ENCODE measurements at regions not wholly inside any gene's neighbourhood (a gene's known extent, or its start where the extent isn't known, plus 50 kb on each side); places are given as distances from the start of the nearest gene placed in this dataset.

DNA sequence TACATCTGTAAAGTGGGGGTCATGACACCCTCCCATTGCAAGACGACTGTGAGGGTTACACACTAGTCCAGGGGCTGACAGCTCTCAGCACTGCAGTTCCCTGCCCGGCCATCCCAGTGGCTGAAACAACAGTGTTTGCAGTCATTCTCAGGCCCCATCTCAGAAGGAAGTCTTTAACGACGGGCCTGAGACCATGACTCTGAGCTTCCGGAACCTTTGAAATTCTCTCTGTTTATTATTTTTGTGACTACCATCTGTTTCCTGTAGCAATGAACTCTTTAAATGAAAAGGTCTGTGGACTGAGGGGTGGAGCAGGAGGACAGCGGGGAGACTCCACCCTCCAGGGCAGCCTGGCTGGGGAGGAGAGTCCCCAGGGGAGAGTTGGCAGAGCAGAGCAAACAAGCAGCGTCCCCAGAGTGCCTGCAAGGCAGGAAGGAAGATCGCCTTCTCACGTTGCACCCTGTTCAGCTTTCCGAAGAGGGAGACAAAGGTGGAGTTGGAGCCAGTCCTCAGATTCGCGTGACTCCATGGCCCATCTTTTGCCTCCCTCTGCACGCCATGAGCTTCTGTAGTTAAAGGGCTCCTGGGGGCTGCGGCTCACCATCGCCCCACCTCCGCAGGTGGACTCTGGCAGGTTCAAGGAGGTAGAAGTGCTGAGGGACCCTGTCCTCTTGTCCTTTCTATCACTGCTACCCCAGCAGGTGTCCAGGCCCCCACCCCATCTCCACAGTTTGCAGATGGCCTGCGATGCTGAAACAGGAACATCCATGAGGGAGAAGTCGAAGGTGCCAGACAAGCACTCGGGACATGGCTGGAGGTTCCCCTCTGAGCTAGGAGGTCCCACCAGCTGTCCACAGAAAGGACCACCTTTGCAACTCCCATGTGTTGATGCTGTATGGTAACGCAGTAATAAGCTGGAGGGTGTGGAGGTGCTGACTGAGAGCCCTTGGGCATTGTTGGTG lies 525.8 kb upstream of the PROK2 start:
- DNase-seq (ENCODE audit: low read depth in 2 of 3, low spot score in 1 of 3), result no peak

- DNase-seq (ENCODE audit: low read depth in 2 of 3, low spot score in 1 of 3), result no peak
Observed at GRCh38 chr3:72309661-72310418, 524.9 kb upstream of the PROK2 start.

DNA sequence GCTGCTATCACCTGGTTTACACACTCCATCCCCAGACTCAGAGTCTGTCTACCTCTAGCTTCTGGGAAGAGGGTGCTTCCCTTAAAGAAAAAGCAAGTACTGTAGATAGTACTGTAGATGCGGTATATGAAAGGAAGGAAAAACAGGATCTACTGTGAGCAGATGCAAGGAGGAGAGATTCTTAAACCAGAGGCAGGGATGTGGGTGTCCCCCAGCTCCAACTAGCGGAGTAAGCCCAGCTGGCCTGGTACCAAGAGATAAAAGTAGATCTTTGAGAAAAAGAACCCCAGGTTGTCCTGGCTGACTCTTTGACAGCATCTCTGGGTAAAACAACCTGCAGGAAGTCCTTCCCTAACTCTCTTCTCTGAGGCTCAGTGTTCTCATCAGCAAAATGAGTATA lies 523.7 kb upstream of the PROK2 start:
- DNase-seq (ENCODE audit: low read depth in 2 of 3, low spot score in 1 of 3), result no peak

GRCh38 chr3:72307438-72308115 lies 522.6 kb upstream of the PROK2 start:
- DNase-seq (ENCODE audit: low read depth in 2 of 3, low spot score in 1 of 3), result no peak

DNA sequence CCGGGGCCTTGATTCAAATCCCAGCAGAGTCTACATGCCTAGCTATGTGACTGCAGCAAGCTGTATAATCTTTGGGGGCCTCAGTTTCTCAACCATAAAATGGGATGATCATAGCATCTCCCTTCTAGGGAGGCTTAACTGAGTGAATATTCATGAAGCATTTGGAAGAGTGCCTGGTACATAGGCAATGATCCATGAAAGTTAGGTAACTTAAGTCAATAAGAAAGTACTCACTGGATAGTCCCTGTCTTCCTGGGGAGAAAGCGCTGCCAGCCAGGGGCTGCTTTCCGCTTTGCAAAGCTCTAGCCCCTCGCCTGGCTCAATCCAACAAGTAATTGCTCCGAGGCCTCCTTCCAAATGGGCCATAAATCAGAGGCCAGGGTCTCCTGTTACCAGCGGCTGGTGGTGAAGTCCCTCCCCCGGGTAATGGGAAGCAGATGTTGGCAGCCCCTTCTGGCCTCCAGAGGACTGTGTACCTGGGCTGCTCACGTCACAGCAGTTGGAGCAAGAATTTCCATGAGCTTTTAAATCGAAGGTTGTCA lies 521.9 kb upstream of the PROK2 start:
- DNase-seq (ENCODE audit: low read depth in 2 of 3, low spot score in 1 of 3), result no peak

GRCh38 chr3:72303926-72304325 lies 519.0 kb upstream of the PROK2 start:
- no peak for DNase-seq (ENCODE audit: low read depth in 2 of 3, low spot score in 1 of 3)

GRCh38 chr3:72301779-72302178 lies 516.8 kb upstream of the PROK2 start:
- DNase-seq (ENCODE audit: low read depth in 2 of 3, low spot score in 1 of 3), result no peak

DNA sequence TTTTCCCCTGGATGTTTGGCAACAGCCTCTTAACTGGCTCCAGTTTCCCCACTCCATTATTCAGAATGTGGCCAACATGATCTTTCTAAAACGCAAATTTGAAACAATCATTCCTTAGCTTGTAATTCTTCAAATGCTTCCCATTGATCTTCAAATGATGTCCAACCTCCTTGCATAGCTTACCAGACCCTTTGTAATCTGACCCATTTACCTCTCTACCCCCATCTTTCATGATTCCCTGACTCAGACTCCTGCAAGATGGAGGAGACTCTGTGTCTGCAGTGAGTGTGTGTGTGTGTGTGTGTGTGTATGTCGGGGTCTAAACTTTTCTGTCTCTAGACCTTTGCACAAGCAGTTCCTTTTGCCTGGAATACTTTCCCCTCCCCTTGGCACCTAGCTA lies 515.7 kb upstream of the PROK2 start:
- no peak for DNase-seq (ENCODE audit: low read depth in 2 of 3, low spot score in 1 of 3)

GRCh38 chr3:72299823-72300222 lies 514.9 kb upstream of the PROK2 start:
- no peak for DNase-seq (ENCODE audit: low read depth in 2 of 3, low spot score in 1 of 3)

DNA sequence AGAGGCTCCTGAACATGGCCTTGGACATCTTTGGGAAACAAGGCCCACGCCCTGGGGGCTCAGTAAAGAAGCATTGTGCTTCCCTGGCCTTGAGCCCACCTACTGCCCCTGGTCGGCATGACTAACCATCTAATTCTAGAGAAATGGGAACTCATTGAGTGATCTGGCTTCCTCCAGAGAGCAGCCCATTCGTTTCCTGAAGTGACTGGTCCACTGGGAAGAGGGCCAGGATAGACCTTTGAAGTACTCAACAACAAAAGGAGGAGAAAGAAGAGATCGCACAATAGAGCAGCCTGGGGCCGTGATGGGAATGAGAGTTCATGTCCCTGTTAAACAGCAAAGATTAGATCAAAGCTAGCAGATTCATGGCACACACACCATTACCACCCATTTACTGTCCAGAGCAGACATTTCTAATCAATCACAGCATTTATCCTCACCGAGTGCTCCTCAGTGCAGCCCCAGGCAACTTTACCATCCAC lies 514.4 kb upstream of the PROK2 start:
- DNase-seq (ENCODE audit: low read depth in 2 of 3, low spot score in 1 of 3), result no peak

- no peak for DNase-seq (ENCODE audit: low read depth in 2 of 3, low spot score in 1 of 3)
Observed at GRCh38 chr3:72298201-72299152, 513.5 kb upstream of the PROK2 start.

- DNase-seq (ENCODE audit: low read depth in 2 of 3, low spot score in 1 of 3), result no peak
Observed at GRCh38 chr3:72297481-72297880, 512.5 kb upstream of the PROK2 start.

GRCh38 chr3:72296477-72297111 lies 511.6 kb upstream of the PROK2 start:
- no peak for DNase-seq (ENCODE audit: low read depth in 2 of 3, low spot score in 1 of 3)

DNA sequence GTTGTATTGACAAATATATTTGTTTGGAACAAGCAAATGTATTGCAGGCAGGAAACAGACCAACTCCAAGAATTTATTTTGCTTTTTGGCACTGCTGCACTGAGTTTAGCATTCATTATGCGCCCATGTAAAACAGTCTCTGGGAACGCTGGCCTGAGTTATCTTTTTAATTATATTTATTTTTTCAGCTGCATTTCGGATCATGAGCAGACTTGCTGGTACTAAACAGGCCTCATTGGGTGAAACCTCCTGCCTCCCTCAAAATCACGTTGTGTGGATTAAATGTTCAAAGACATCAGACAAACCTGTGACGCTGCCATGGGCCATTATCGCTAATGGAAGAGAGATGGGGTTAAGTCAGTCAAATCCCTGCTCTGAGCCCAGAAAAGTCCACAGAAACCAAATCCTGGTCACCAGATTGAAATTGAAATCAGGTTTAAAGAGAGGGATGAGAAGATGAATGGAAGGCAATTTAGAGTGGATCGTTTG lies 511.1 kb upstream of the PROK2 start:
- no peak for DNase-seq (ENCODE audit: low read depth in 2 of 3, low spot score in 1 of 3)

GRCh38 chr3:72295276-72295961 lies 510.5 kb upstream of the PROK2 start:
- no peak for DNase-seq (ENCODE audit: low read depth in 2 of 3, low spot score in 1 of 3)

- DNase-seq (ENCODE audit: low read depth in 2 of 3, low spot score in 1 of 3), result no peak
Observed at GRCh38 chr3:72290859-72291638, 506.1 kb upstream of the PROK2 start.

DNA sequence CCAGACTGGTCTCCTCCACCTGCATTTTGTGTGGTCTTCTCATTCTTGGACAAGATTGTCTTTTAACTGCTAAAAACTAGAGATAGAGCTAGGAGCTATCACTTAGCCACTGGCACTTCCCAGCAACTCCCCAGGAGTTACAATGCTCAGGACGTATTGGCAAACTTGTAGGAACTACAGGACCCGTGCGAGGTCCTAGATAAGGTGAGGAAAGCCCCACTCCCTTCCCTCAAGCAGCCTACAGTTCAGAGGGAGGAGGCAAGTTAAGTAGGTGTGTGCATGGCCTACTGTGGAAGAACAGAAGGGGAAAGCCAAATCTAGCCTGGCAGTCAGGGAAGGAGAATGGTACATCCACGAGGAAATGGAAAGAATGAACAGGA lies 504.7 kb upstream of the PROK2 start:
- no peak for DNase-seq (ENCODE audit: low read depth in 2 of 3, low spot score in 1 of 3)
